ENCODE measurements at regions not wholly inside any gene's neighbourhood (a gene's known extent, or its start where the extent isn't known, plus 50 kb on each side); places are given as distances from the start of the nearest gene placed in this dataset.

GRCh38 chr3:24622138-24622537 lies 127.5 kb upstream of the THRB start:
- no peaks in the 10 kb centered on the region for H3K79me2 ChIP-seq (ENCODE audit: insufficient read depth, low read length)
- H3K4me3 ChIP-seq (replicated peaks in 1 of 3; ENCODE audit: low read depth in 2 of 3, low read length in 3 of 3) = no peak overlapping the region
- H2AFZ ChIP-seq (ENCODE audit: insufficient read depth, low read depth, low read length, poor library complexity, severe bottlenecking) = no peak overlapping the region
- no peak overlapping the region for H3K27ac ChIP-seq (ENCODE audit: low read depth in 1 of 2, low read length in 2 of 2)
- TF ChIP-seq, protein P1, sequence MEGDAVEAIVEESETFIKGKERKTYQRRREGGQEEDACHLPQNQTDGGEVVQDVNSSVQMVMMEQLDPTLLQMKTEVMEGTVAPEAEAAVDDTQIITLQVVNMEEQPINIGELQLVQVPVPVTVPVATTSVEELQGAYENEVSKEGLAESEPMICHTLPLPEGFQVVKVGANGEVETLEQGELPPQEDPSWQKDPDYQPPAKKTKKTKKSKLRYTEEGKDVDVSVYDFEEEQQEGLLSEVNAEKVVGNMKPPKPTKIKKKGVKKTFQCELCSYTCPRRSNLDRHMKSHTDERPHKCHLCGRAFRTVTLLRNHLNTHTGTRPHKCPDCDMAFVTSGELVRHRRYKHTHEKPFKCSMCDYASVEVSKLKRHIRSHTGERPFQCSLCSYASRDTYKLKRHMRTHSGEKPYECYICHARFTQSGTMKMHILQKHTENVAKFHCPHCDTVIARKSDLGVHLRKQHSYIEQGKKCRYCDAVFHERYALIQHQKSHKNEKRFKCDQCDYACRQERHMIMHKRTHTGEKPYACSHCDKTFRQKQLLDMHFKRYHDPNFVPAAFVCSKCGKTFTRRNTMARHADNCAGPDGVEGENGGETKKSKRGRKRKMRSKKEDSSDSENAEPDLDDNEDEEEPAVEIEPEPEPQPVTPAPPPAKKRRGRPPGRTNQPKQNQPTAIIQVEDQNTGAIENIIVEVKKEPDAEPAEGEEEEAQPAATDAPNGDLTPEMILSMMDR (IDR thresholded peaks at IDR 0.05) = no peak
- no peaks in the 10 kb centered on the region for H3K9me3 ChIP-seq (replicated peaks in 1 of 2; ENCODE audit: control insufficient read depth in 1 of 2, insufficient read depth in 1 of 2, low read length in 2 of 2)
- Mint-ChIP-seq H3K27ac (no peak overlapping the region), H3K9me3 (peaks cover 0 to 2% (median 2%) of the 10 kb centered on the region in 7 donors), H3K4me1 (no peaks in the 10 kb centered on the region), H3K4me3 (no peak overlapping the region), H3K27me3 (ENCODE audit: low read depth in 3 of 3) (peaks cover 0 to 2% (median 0%) of the 10 kb centered on the region in 3 donors), H3K36me3 (no peaks in the 10 kb centered on the region)
- no CpG with 5 or more reads among the region's 1 CpG for WGBS (ENCODE audit: insufficient coverage)
- no peaks in the 10 kb centered on the region for H4K20me1 ChIP-seq (ENCODE audit: insufficient read depth, low read length)
- no peaks in the 10 kb centered on the region for H3K27me3 ChIP-seq (ENCODE audit: control insufficient read depth in 2 of 2, insufficient read depth in 2 of 2, low read length in 2 of 2)
- no peak for DNase-seq
- no peak overlapping the region for H3K9ac ChIP-seq (ENCODE audit: insufficient read depth, low read length, poor library complexity, severe bottlenecking)
- no peak overlapping the region for H3K4me2 ChIP-seq (replicated peaks; ENCODE audit: extremely low read depth, low read length, poor library complexity, severe bottlenecking)
- no peaks in the 10 kb centered on the region for H3K4me1 ChIP-seq (ENCODE audit: control insufficient read depth in 1 of 2, insufficient read depth in 2 of 2, low read length in 2 of 2)
- intact Hi-C loops (cut with micrococcal nuclease) = no loop called here
- no peaks in the 10 kb centered on the region for H3K36me3 ChIP-seq (replicated peaks in 1 of 2; ENCODE audit: control insufficient read depth in 1 of 2, insufficient read depth in 2 of 2, low read length in 2 of 2)

GRCh38 chr3:24622696-24623225 lies 128.1 kb upstream of the THRB start:
- no peaks in the 10 kb centered on the region for H3K36me3 ChIP-seq (replicated peaks in 1 of 2; ENCODE audit: control insufficient read depth in 1 of 2, insufficient read depth in 2 of 2, low read length in 2 of 2)
- H3K27me3 ChIP-seq (ENCODE audit: control insufficient read depth in 2 of 2, insufficient read depth in 2 of 2, low read length in 2 of 2) = no peaks in the 10 kb centered on the region
- no peak overlapping the region for H3K4me2 ChIP-seq (replicated peaks; ENCODE audit: extremely low read depth, low read length, poor library complexity, severe bottlenecking)
- H2AFZ ChIP-seq (ENCODE audit: insufficient read depth, low read depth, low read length, poor library complexity, severe bottlenecking) = no peak overlapping the region
- peaks cover 0 to 2% (median 2%) of the 10 kb centered on the region in 7 donors for H3K9me3 Mint-ChIP-seq
- peaks cover 0 to 2% (median 0%) of the 10 kb centered on the region in 3 donors for H3K27me3 Mint-ChIP-seq (ENCODE audit: low read depth in 3 of 3)
- H3K9ac ChIP-seq (ENCODE audit: insufficient read depth, low read length, poor library complexity, severe bottlenecking) = no peak overlapping the region
- H4K20me1 ChIP-seq (ENCODE audit: insufficient read depth, low read length) = no peaks in the 10 kb centered on the region
- no peaks in the 10 kb centered on the region for H3K4me1 Mint-ChIP-seq
- H3K9me3 ChIP-seq (replicated peaks in 1 of 2; ENCODE audit: control insufficient read depth in 1 of 2, insufficient read depth in 1 of 2, low read length in 2 of 2) = no peaks in the 10 kb centered on the region
- TF ChIP-seq, protein P1 (IDR thresholded peaks at IDR 0.05) = no peak
- H3K4me1 ChIP-seq (ENCODE audit: control insufficient read depth in 1 of 2, insufficient read depth in 2 of 2, low read length in 2 of 2) = no peaks in the 10 kb centered on the region
- no CpG with 5 or more reads among the region's 3 CpGs for WGBS (ENCODE audit: insufficient coverage)
- no peak overlapping the region for H3K4me3 ChIP-seq (replicated peaks in 1 of 3; ENCODE audit: low read depth in 2 of 3, low read length in 3 of 3)
- intact Hi-C loops (cut with micrococcal nuclease) = no loop called here
- no peaks in the 10 kb centered on the region for H3K36me3 Mint-ChIP-seq
- H3K27ac Mint-ChIP-seq = no peak overlapping the region
- DNase-seq = no peak
- no peak overlapping the region for H3K27ac ChIP-seq (ENCODE audit: low read depth in 1 of 2, low read length in 2 of 2)
- H3K79me2 ChIP-seq (ENCODE audit: insufficient read depth, low read length) = no peaks in the 10 kb centered on the region
- H3K4me3 Mint-ChIP-seq = no peak overlapping the region

Data from CD14-positive monocyte (primary cell).